ENCODE measurements at regions not wholly inside any gene's neighbourhood (a gene's known extent, or its start where the extent isn't known, plus 50 kb on each side); places are given as distances from the start of the nearest gene placed in this dataset.

DNA sequence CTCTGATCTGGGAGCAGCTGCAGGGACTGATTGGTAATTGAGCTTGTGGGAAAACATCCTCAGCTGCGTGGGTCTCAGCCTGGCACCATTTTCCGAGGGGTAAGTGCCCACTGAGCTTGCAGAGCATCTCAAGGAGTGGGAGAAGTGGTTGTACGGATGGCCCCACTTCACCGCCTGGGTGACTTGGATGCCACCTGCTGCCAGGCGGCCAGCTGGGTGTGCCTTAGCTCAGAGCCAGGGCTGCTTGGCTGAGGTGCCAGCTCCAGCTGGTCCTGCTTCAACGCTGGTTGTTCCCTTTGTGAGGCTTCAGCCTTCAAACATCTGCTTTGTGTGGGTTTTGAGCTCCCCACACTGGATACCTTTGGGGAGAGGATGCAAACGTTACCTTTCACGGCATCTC is 482.7 kb upstream of the EEF2KMT start:
- H3K4me2 ChIP-seq, result no peak overlapping the region
- no peaks in the 10 kb centered on the region for H3K27me3 ChIP-seq (ENCODE audit: insufficient read depth)
- H3K27ac Mint-ChIP-seq, result no peak overlapping the region
- no peaks in the 10 kb centered on the region for H3K36me3 Mint-ChIP-seq (ENCODE audit: low read depth)
- no peaks in the 10 kb centered on the region for H3K79me2 ChIP-seq (replicated peaks; ENCODE audit: insufficient read depth)
- no peak overlapping the region for H3K27ac ChIP-seq (ENCODE audit: low read depth)
- ATAC-seq (no peak), DNase-seq (ENCODE audit: low spot score) (no peak)
- no peaks in the 10 kb centered on the region for H3K9me3 Mint-ChIP-seq
- H3K4me3 Mint-ChIP-seq, result no peak overlapping the region
- no peaks in the 10 kb centered on the region for H3K27me3 Mint-ChIP-seq (ENCODE audit: insufficient read depth, low read depth, poor library complexity)
- no peak overlapping the region for H3K4me3 ChIP-seq
- TF ChIP-seq, protein P1, sequence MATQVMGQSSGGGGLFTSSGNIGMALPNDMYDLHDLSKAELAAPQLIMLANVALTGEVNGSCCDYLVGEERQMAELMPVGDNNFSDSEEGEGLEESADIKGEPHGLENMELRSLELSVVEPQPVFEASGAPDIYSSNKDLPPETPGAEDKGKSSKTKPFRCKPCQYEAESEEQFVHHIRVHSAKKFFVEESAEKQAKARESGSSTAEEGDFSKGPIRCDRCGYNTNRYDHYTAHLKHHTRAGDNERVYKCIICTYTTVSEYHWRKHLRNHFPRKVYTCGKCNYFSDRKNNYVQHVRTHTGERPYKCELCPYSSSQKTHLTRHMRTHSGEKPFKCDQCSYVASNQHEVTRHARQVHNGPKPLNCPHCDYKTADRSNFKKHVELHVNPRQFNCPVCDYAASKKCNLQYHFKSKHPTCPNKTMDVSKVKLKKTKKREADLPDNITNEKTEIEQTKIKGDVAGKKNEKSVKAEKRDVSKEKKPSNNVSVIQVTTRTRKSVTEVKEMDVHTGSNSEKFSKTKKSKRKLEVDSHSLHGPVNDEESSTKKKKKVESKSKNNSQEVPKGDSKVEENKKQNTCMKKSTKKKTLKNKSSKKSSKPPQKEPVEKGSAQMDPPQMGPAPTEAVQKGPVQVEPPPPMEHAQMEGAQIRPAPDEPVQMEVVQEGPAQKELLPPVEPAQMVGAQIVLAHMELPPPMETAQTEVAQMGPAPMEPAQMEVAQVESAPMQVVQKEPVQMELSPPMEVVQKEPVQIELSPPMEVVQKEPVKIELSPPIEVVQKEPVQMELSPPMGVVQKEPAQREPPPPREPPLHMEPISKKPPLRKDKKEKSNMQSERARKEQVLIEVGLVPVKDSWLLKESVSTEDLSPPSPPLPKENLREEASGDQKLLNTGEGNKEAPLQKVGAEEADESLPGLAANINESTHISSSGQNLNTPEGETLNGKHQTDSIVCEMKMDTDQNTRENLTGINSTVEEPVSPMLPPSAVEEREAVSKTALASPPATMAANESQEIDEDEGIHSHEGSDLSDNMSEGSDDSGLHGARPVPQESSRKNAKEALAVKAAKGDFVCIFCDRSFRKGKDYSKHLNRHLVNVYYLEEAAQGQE (IDR thresholded peaks at IDR 0.05; ENCODE audit: unreplicated experiment), result no peak
- TF ChIP-seq STAT1 (IDR thresholded peaks at IDR 0.05; ENCODE audit: unreplicated experiment), result no peak
- TF ChIP-seq, protein P2, sequence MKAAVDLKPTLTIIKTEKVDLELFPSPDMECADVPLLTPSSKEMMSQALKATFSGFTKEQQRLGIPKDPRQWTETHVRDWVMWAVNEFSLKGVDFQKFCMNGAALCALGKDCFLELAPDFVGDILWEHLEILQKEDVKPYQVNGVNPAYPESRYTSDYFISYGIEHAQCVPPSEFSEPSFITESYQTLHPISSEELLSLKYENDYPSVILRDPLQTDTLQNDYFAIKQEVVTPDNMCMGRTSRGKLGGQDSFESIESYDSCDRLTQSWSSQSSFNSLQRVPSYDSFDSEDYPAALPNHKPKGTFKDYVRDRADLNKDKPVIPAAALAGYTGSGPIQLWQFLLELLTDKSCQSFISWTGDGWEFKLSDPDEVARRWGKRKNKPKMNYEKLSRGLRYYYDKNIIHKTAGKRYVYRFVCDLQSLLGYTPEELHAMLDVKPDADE (IDR thresholded peaks at IDR 0.05), result no peak
- no peak for TF ChIP-seq EZH2 (IDR thresholded peaks at IDR 0.05; ENCODE audit: low read depth, unreplicated experiment)
- TF ChIP-seq, protein P3, sequence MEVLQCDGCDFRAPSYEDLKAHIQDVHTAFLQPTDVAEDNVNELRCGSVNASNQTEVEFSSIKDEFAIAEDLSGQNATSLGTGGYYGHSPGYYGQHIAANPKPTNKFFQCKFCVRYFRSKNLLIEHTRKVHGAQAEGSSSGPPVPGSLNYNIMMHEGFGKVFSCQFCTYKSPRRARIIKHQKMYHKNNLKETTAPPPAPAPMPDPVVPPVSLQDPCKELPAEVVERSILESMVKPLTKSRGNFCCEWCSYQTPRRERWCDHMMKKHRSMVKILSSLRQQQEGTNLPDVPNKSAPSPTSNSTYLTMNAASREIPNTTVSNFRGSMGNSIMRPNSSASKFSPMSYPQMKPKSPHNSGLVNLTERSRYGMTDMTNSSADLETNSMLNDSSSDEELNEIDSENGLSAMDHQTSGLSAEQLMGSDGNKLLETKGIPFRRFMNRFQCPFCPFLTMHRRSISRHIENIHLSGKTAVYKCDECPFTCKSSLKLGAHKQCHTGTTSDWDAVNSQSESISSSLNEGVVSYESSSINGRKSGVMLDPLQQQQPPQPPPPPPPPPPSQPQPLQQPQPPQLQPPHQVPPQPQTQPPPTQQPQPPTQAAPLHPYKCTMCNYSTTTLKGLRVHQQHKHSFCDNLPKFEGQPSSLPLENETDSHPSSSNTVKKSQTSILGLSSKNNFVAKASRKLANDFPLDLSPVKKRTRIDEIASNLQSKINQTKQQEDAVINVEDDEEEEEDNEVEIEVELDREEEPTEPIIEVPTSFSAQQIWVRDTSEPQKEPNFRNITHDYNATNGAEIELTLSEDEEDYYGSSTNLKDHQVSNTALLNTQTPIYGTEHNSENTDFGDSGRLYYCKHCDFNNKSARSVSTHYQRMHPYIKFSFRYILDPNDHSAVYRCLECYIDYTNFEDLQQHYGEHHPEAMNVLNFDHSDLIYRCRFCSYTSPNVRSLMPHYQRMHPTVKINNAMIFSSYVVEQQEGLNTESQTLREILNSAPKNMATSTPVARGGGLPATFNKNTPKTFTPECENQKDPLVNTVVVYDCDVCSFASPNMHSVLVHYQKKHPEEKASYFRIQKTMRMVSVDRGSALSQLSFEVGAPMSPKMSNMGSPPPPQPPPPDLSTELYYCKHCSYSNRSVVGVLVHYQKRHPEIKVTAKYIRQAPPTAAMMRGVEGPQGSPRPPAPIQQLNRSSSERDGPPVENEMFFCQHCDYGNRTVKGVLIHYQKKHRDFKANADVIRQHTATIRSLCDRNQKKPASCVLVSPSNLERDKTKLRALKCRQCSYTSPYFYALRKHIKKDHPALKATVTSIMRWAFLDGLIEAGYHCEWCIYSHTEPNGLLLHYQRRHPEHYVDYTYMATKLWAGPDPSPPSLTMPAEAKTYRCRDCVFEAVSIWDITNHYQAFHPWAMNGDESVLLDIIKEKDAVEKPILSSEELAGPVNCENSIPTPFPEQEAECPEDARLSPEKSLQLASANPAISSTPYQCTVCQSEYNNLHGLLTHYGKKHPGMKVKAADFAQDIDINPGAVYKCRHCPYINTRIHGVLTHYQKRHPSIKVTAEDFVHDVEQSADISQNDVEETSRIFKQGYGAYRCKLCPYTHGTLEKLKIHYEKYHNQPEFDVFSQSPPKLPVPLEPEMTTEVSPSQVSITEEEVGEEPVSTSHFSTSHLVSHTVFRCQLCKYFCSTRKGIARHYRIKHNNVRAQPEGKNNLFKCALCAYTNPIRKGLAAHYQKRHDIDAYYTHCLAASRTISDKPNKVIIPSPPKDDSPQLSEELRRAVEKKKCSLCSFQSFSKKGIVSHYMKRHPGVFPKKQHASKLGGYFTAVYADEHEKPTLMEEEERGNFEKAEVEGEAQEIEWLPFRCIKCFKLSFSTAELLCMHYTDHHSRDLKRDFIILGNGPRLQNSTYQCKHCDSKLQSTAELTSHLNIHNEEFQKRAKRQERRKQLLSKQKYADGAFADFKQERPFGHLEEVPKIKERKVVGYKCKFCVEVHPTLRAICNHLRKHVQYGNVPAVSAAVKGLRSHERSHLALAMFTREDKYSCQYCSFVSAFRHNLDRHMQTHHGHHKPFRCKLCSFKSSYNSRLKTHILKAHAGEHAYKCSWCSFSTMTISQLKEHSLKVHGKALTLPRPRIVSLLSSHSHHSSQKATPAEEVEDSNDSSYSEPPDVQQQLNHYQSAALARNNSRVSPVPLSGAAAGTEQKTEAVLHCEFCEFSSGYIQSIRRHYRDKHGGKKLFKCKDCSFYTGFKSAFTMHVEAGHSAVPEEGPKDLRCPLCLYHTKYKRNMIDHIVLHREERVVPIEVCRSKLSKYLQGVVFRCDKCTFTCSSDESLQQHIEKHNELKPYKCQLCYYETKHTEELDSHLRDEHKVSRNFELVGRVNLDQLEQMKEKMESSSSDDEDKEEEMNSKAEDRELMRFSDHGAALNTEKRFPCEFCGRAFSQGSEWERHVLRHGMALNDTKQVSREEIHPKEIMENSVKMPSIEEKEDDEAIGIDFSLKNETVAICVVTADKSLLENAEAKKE (CRISPR knock-in tag; IDR thresholded peaks at IDR 0.05), result no peak
- no peak for TF ChIP-seq NANOG (IDR thresholded peaks at IDR 0.05; ENCODE audit: borderline replicate concordance)
- TF ChIP-seq ZNF331 (CRISPR knock-in tag; IDR thresholded peaks at IDR 0.05; ENCODE audit: low read depth), result no peak
- no peak overlapping the region for H2AFZ ChIP-seq
- no peaks in the 10 kb centered on the region for H4K20me1 ChIP-seq (replicated peaks; ENCODE audit: insufficient read depth)
- H3K4me1 ChIP-seq (ENCODE audit: insufficient read depth), result no peaks in the 10 kb centered on the region
- H3K36me3 ChIP-seq (ENCODE audit: insufficient read depth), result no peaks in the 10 kb centered on the region
- H3K9me2 ChIP-seq (ENCODE audit: insufficient read depth), result no peaks in the 10 kb centered on the region
- no peaks in the 10 kb centered on the region for H3F3A ChIP-seq (replicated peaks; ENCODE audit: low read depth)
- H3K4me1 Mint-ChIP-seq, result peaks cover 14% of the 10 kb centered on the region
